Endothelial cell of hepatic sinusoid (primary cell): ENCODE measurements at regions not wholly inside any gene's neighbourhood (a gene's known extent, or its start where the extent isn't known, plus 50 kb on each side); places are given as distances from the start of the nearest gene placed in this dataset.

Experiments used
- in situ Hi-C: cut with HindIII; loops from 2 replicates; pipeline ENCODE4 v1.10.0; 2017; ENCODE audit warnings: low sequenced_read_pairs

- in situ Hi-C loops = no loop called here
These were observed 176.2 kb upstream of the MAOA start for GRCh38 chrX:43479850-43480249.

GRCh38 chrX:43481576-43481975 is 174.5 kb upstream of the MAOA start:
- in situ Hi-C loops = no loop called here

DNA sequence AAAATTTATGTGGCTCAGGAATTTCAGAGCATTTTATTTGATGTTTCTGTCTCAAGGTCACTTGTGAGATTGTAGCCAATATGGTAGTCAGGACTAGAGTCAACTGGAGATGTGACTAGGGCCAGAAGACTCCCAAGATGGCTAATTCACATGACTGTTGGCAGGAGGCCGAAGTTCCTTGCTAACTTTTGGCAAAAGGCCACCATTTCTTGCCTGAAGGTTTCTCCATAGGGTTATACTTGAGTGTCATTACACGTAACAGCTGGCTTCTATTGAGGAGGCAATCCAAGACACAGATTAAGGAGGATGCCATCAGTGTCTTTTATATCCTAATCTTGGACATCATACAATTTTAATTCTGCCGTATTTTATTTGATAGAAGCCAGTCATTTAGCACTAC is 162.3 kb upstream of the MAOA start:
- in situ Hi-C loops = no loop called here

DNA sequence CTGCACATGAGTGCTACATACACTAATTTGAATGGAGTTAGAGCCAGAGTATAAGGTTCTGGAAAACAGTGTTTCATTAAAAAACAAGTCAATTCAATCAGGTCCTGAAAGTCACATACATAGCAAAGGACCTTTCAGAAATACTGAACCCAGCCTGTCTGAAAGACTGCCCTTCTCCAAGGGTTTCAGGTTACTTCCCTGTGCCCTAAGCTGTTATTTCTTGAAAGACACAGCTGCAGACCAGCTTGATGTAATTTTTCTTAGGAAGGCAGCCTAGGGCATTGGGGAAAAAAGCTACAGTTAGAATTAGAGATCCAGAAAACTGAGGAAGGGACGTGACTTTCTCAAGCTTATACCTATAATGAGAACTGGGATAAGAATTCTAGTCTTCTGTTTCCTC is 155.9 kb upstream of the MAOA start:
- in situ Hi-C loops = loop anchor here (25.0 kb wide), 1 partner anchor 88 kb away; no protein-coding TSS in a partner anchor

GRCh38 chrX:43500996-43501694 is 155.0 kb upstream of the MAOA start:
- in situ Hi-C loops = loop anchor here (25.0 kb wide), 1 partner anchor 89 kb away; no protein-coding TSS in a partner anchor

DNA sequence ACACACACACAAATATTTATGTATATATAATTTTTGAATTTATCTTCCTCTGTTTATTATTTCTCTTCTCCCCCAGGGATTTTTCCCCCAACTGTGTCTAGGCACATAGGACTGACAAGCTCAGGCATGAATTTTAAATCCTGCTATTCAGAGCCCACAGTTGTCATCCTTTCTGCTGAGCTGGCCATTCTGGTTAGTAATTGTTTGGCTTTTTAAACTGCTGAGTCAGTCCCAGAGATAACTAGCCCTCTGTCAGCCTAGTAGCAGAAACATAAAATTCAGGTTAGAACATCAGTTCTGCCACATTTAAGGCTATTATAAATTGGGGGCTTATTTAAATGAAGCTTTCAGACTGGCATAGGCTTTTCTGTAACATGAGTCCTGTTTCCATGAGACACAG is 151.7 kb upstream of the MAOA start:
- in situ Hi-C loops = loop anchor here (25.0 kb wide), 1 partner anchor 92 kb away; no protein-coding TSS in a partner anchor

GRCh38 chrX:43505769-43506168 is 150.3 kb upstream of the MAOA start:
- in situ Hi-C loops = loop anchor here (25.0 kb wide), 1 partner anchor 93 kb away; no protein-coding TSS in a partner anchor

DNA sequence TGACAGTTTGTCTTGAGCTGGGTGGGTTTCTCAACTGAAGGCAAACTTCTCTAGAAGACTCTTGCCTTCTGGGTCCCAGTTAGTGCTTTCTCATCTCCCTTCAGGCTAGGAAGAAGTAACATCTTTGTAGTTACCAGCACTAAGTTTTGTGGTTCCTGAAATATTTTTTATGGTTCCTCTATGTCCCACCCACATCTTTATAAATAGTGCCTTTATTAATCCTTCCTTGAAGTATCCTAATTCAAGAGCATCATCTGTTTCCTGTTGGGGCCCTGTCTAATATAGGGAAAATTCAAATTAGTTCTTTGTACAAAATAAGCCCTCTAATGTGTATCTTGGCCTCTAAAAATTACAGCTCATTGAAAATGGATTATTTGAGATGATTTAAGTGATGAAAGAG is 147.4 kb upstream of the MAOA start:
- in situ Hi-C loops = loop anchor here (25.0 kb wide), 1 partner anchor 96 kb away; no protein-coding TSS in a partner anchor

DNA sequence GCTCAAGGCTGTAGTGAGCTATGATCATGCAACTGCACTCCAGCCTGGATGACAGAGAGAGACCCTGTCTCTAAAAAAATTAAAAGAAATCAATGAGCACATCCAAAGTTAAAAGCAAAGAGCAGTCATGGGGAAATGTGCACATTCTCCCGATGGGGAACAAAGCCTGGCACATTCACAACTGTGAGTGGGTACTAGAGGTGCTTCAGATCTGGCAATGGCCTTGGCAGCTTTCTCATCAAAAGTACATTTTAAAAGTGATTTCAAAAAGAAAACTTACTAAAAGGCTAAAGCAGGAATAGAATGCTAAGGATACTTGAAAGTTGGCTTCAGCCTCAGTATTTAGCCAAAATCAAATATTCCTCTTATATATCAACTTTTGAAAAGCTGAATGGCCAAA is 145.9 kb upstream of the MAOA start:
- in situ Hi-C loops = loop anchor here (25.0 kb wide), 1 partner anchor 98 kb away; no protein-coding TSS in a partner anchor

GRCh38 chrX:43513085-43513484 is 143.0 kb upstream of the MAOA start:
- in situ Hi-C loops = loop anchor here (25.0 kb wide), 1 partner anchor 101 kb away; no protein-coding TSS in a partner anchor

GRCh38 chrX:43514820-43515219 is 141.3 kb upstream of the MAOA start:
- in situ Hi-C loops = loop anchor here (25.0 kb wide), 1 partner anchor 103 kb away; no protein-coding TSS in a partner anchor

- in situ Hi-C loops = loop anchor here (25.0 kb wide), 1 partner anchor 110 kb away; no protein-coding TSS in a partner anchor
These were observed 133.5 kb upstream of the MAOA start for GRCh38 chrX:43522582-43522981.

DNA sequence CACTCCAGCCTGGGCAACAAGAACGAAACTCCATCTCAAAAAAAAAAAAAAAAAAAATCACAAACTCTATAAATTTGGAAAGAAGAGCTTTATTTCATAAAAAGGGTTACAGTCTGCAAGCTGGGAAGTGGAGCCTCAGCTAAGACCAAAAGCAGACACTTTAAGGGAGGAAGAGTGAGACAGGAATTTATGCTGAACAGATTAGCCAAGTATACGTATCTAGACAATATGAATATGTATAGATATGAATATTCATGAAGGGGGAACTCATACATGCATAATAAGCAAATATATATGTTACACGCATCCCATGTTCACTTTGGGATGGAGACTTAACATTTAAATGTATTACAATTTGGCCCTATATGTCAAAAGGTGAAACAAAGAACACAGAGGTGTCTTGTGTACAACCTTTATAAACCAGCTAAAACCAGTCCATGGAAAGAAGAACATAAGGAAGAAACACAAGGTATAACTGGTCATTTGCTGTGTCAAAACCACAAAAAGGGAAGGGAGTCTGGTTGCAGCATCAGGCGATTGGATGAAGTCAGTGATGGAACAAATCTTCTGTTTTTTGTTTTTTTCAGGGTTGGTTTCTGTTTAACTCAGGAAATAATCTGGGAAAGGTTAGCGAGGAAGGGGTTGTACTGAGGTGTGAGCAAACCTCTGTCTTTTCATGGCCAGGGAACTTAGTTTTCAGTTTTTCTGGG is 130.0 kb upstream of the MAOA start:
- in situ Hi-C loops = no loop called here

- in situ Hi-C loops = no loop called here
These were observed 129.2 kb upstream of the MAOA start for GRCh38 chrX:43526878-43527277.

DNA sequence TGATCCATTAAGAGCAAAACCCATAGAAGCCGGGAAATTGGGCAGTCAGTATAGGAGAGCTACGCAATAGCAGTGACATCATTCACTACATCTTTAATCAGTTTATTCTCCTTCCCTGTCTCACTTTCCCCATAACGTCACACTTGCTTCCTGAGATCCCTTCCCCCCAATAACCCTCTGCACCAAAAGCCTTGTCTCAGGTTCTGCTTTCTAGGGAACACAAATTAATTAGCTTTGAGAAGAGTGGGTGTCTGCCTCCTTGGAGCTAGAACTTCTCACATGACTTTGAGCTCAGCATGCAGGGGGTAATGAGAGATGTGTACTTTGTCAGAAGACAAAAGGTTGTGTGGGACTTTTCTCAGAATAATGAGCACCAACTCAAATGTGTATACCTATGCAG is 128.3 kb upstream of the MAOA start:
- in situ Hi-C loops = no loop called here

GRCh38 chrX:43530837-43531236 is 125.3 kb upstream of the MAOA start:
- in situ Hi-C loops = no loop called here

DNA sequence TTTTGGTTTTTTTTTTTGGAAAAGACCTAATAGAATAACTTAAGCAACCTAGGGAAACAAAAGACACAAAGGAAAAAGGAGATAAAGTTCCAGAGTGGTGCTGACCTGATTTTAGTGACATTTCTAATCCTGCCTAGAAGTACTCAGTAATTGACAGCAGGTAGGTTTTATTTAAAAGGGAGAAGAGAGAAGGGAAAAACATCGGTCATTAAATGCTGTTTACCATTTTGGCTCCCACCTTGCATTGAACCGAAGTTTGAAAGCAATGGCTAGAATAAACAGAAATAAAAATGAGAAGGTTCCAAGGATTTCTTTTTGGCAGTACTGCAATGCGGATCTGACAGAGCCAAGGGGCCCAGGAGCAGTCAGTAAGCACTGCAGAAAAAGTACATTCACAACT is 115.8 kb upstream of the MAOA start:
- in situ Hi-C loops = no loop called here

DNA sequence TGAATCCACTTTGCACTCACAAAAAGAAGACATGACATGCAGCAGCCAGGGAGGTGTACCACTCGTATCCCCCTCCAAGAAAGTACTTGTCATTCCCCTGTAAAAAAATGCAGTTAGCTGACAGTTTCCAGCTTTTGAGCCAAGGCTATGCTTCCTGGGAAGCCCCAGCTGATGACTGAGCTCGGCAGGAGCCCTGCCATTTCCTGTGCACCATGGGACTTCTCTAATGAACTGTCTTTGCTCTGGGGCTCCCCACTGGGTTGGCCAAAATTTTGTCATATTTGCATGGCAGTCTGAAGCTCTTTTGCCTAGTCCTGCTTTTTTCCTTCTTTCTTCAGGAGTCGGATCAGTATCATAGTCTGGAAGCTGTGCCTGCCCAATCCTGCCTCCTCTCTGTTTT is 104.5 kb upstream of the MAOA start:
- in situ Hi-C loops = no loop called here

DNA sequence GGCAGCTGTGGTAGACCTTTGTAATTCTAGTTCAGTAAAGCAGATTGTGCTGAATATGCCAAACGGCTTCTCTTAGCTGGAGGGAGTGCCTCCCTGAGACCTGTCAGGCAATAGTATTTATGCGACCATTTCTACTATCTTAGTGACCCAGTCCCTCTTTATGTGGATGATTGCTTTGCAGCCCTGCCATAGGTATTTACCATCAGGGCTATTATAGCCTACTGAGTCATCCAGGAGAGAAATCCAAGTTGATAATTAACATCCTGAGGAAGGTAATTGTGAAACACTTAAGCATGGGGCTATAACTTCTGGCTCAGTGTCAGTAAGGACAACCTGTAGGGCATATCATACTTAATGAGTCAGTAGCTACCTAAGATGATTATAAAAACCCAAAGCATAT is 103.9 kb upstream of the MAOA start:
- in situ Hi-C loops = no loop called here

DNA sequence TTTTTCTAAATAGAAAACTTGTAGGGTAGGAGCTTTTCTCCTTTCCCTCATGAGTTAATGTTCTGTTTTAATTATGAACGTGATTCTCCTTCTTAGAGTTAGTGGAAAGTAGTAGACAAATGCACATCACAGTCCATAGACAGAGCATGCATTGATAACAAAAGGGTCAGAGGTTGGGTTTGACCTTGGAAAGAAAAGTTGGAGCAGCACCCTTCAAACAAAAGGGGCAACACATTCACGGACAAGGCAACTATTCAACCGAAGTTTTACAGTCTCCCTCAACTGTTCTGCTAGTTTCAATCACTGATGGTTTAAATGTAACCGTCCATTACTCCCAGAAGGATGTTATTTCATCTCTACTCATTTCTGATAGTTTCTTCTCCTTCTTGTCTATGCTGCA is 103.4 kb upstream of the MAOA start:
- in situ Hi-C loops = no loop called here

DNA sequence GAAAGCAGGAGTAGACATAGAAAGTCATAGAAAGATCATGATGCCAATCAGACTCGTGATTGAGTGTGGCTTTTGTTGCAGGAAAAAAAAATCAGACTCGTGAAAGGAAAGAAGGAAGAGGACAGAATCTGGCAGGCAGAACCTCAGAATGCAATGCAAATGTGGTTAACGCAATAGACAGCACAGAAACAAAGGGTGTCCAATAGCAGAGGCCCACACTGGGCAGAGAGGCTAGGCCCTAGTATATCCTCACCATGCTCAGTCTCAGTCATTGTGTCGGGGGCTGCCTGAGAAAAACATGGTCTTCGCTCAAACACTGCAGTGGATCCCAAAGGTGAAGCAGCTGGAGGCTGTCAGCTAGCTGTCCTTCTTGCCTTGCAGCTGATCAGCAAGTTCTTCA is 102.8 kb upstream of the MAOA start:
- in situ Hi-C loops = no loop called here

DNA sequence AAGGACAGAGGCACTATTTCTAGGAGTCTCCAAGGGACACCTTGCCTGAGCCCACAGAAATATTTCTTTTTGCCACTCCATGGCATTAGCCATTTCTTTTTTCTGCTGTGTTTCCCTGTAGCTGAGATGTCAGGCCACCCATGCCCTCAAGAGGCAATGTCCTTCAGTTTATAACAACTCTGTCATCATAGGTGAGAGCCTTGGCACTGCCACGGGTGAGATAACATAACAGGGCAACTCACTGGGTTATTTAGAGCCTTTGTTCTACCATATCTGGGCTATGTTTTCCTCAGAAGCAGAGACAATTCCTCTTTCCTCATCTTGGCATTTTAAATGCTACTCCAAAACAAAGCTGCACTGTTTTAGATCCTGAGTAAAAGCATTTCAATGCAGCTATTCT is 99.9 kb upstream of the MAOA start:
- in situ Hi-C loops = no loop called here
